K562 (cell line): ENCODE measurements at regions not wholly inside any gene's neighbourhood (a gene's known extent, or its start where the extent isn't known, plus 50 kb on each side); places are given as distances from the start of the nearest gene placed in this dataset.

Experiments
- CXXC5 ChIP-seq: fragments of 250-450 bp; sonication (Bioruptor Pico); IDR thresholded peaks from 2 replicates; pipeline ENCODE4 v1.8.0; 2022; ENCODE audit warnings: inconsistent platforms, mild to moderate bottlenecking, moderate library complexity
- HDAC8 ChIP-seq: fragments of 450-650 bp; IDR thresholded peaks from 2 replicates; pipeline ENCODE4 v1.6.1; 2016; ENCODE audit warnings: mild to moderate bottlenecking, missing genetic modification characterization, moderate library complexity, missing compliant biosample characterization
- NFXL1 ChIP-seq: fragments of 450-650 bp; formaldehyde crosslinking; IDR thresholded peaks from 2 replicates; pipeline ENCODE4 v1.4.0; 2021; ENCODE audit warnings: mild to moderate bottlenecking
- XRCC5 ChIP-seq: fragments of 200-400 bp; formaldehyde crosslinking; IDR thresholded peaks from 2 replicates; pipeline ENCODE4 v1.6.1; 2017; ENCODE audit warnings: low read depth, mild to moderate bottlenecking, low read length
- ZBTB17 ChIP-seq: fragments of 450-650 bp; formaldehyde crosslinking; IDR thresholded peaks from 2 replicates; pipeline ENCODE4 v1.4.0; 2020; ENCODE audit warnings: mild to moderate bottlenecking
- ZNF197 ChIP-seq: fragments of 200-800 bp; sonication (Bioruptor generic); IDR thresholded peaks from 2 replicates; pipeline ENCODE4 v1.6.1; 2016; ENCODE audit warnings: low read depth, missing genetic modification characterization, missing compliant biosample characterization
- ZNF695 ChIP-seq: fragments of 450-650 bp; formaldehyde crosslinking; IDR thresholded peaks from 2 replicates; pipeline ENCODE4 v1.4.0; 2020; ENCODE audit warnings: mild to moderate bottlenecking, moderate library complexity
- TF ChIP-seq, protein P1 (sequence below): fragments of 200-800 bp; sonication (Bioruptor generic); IDR thresholded peaks from 2 replicates; pipeline ENCODE4 v1.6.1; 2016; ENCODE audit warnings: missing genetic modification characterization, missing compliant biosample characterization
- TF ChIP-seq, protein P2 (sequence below), 2 experiments: fragments of 200-800 bp in 1 of 2; sonication (Bioruptor generic) in 1 of 2; sonication (generic) in 1 of 2; formaldehyde crosslinking in 1 of 2; IDR thresholded peaks in 1 of 2; conservative IDR thresholded peaks in 1 of 2; 2 replicates each; pipeline versions ENCODE4 v1.5.0 to v1.6.1; 2016 to 2020; ENCODE audit warnings: missing compliant biosample characterization in 1 of 2, missing genetic modification characterization in 1 of 2, missing genetic modification reagents in 1 of 2
- TF ChIP-seq, protein P3 (sequence below): fragments of 250-450 bp; sonication (Bioruptor Pico); IDR thresholded peaks from 2 replicates; pipeline ENCODE4 v1.4.0; 2020
- TF ChIP-seq, protein P4 (sequence below): fragments of 250-450 bp; sonication (Bioruptor Pico); IDR thresholded peaks from 2 replicates; pipeline ENCODE4 v1.4.0; 2020
- TF ChIP-seq, protein P5 (sequence below): fragments of 250-450 bp; sonication (Bioruptor Pico); IDR thresholded peaks from 2 replicates; pipeline ENCODE4 v1.8.0; 2022; ENCODE audit warnings: moderate library complexity, mild to moderate bottlenecking, inconsistent platforms

DNA sequence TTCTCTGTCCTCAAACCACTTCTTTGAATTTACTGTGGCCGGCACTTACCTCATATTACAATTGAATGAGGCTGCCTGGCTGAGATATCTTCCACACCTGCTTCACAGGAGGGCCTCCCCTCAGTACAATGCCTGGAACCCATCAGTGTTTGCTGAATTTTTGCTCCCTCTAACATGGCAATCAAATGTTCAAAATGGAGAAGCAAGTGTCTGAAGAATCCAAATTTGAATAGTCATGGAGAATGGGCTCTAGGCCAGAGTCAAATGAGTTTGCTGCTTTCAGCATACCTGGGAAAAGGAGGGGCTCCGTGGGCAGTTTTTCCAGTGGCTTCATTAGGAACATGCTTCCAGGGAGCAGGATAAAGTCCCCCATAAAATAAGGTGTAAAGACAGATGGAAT, 564.8 kb downstream of the UTRN start (continued):
- TF ChIP-seq, protein P1, sequence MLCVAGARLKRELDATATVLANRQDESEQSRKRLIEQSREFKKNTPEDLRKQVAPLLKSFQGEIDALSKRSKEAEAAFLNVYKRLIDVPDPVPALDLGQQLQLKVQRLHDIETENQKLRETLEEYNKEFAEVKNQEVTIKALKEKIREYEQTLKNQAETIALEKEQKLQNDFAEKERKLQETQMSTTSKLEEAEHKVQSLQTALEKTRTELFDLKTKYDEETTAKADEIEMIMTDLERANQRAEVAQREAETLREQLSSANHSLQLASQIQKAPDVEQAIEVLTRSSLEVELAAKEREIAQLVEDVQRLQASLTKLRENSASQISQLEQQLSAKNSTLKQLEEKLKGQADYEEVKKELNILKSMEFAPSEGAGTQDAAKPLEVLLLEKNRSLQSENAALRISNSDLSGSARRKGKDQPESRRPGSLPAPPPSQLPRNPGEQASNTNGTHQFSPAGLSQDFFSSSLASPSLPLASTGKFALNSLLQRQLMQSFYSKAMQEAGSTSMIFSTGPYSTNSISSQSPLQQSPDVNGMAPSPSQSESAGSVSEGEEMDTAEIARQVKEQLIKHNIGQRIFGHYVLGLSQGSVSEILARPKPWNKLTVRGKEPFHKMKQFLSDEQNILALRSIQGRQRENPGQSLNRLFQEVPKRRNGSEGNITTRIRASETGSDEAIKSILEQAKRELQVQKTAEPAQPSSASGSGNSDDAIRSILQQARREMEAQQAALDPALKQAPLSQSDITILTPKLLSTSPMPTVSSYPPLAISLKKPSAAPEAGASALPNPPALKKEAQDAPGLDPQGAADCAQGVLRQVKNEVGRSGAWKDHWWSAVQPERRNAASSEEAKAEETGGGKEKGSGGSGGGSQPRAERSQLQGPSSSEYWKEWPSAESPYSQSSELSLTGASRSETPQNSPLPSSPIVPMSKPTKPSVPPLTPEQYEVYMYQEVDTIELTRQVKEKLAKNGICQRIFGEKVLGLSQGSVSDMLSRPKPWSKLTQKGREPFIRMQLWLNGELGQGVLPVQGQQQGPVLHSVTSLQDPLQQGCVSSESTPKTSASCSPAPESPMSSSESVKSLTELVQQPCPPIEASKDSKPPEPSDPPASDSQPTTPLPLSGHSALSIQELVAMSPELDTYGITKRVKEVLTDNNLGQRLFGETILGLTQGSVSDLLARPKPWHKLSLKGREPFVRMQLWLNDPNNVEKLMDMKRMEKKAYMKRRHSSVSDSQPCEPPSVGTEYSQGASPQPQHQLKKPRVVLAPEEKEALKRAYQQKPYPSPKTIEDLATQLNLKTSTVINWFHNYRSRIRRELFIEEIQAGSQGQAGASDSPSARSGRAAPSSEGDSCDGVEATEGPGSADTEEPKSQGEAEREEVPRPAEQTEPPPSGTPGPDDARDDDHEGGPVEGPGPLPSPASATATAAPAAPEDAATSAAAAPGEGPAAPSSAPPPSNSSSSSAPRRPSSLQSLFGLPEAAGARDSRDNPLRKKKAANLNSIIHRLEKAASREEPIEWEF (CRISPR knock-in tag): peak; percentile 65; the same call in 1 of the 2 replicates
- TF ChIP-seq, protein P2, sequence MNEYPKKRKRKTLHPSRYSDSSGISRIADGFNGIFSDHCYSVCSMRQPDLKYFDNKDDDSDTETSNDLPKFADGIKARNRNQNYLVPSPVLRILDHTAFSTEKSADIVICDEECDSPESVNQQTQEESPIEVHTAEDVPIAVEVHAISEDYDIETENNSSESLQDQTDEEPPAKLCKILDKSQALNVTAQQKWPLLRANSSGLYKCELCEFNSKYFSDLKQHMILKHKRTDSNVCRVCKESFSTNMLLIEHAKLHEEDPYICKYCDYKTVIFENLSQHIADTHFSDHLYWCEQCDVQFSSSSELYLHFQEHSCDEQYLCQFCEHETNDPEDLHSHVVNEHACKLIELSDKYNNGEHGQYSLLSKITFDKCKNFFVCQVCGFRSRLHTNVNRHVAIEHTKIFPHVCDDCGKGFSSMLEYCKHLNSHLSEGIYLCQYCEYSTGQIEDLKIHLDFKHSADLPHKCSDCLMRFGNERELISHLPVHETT (CRISPR knock-in tag; conservative IDR thresholded peaks at IDR 0.05 in 1 of 2, IDR thresholded peaks at IDR 0.05 in 1 of 2): peak in 1 of 2 experiments; percentile 82; a peak in 2 of 4 replicates
- TF ChIP-seq, protein P3, sequence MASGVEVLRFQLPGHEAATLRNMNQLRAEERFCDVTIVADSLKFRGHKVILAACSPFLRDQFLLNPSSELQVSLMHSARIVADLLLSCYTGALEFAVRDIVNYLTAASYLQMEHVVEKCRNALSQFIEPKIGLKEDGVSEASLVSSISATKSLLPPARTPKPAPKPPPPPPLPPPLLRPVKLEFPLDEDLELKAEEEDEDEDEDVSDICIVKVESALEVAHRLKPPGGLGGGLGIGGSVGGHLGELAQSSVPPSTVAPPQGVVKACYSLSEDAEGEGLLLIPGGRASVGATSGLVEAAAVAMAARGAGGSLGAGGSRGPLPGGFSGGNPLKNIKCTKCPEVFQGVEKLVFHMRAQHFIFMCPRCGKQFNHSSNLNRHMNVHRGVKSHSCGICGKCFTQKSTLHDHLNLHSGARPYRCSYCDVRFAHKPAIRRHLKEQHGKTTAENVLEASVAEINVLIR (CRISPR knock-in tag): no peak; the same call in 1 of the 2 replicates
- TF ChIP-seq ZBTB17: peak; percentile 84
- 0 out of 2 replicates have a peak, but pooled peaks have one; percentile 78 for TF ChIP-seq NFXL1 (CRISPR knock-in tag)
- TF ChIP-seq HDAC8 (tag): no peak
- TF ChIP-seq ZNF695: no peak
- 0 out of 2 replicates have a peak, but pooled peaks have one; percentile 55 for TF ChIP-seq ZNF197 (CRISPR knock-in tag)
- TF ChIP-seq CXXC5: peak; percentile 54; the same call in 1 of the 2 replicates
- TF ChIP-seq, protein P4, sequence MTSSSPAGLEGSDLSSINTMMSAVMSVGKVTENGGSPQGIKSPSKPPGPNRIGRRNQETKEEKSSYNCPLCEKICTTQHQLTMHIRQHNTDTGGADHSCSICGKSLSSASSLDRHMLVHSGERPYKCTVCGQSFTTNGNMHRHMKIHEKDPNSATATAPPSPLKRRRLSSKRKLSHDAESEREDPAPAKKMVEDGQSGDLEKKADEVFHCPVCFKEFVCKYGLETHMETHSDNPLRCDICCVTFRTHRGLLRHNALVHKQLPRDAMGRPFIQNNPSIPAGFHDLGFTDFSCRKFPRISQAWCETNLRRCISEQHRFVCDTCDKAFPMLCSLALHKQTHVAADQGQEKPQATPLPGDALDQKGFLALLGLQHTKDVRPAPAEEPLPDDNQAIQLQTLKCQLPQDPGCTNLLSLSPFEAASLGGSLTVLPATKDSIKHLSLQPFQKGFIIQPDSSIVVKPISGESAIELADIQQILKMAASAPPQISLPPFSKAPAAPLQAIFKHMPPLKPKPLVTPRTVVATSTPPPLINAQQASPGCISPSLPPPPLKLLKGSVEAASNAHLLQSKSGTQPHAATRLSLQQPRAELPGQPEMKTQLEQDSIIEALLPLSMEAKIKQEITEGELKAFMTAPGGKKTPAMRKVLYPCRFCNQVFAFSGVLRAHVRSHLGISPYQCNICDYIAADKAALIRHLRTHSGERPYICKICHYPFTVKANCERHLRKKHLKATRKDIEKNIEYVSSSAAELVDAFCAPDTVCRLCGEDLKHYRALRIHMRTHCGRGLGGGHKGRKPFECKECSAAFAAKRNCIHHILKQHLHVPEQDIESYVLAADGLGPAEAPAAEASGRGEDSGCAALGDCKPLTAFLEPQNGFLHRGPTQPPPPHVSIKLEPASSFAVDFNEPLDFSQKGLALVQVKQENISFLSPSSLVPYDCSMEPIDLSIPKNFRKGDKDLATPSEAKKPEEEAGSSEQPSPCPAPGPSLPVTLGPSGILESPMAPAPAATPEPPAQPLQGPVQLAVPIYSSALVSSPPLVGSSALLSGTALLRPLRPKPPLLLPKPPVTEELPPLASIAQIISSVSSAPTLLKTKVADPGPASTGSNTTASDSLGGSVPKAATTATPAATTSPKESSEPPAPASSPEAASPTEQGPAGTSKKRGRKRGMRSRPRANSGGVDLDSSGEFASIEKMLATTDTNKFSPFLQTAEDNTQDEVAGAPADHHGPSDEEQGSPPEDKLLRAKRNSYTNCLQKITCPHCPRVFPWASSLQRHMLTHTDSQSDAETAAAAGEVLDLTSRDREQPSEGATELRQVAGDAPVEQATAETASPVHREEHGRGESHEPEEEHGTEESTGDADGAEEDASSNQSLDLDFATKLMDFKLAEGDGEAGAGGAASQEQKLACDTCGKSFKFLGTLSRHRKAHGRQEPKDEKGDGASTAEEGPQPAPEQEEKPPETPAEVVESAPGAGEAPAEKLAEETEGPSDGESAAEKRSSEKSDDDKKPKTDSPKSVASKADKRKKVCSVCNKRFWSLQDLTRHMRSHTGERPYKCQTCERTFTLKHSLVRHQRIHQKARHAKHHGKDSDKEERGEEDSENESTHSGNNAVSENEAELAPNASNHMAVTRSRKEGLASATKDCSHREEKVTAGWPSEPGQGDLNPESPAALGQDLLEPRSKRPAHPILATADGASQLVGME (CRISPR knock-in tag): 0 out of 2 replicates have a peak, but pooled peaks have one; percentile 25
- TF ChIP-seq, protein P5, sequence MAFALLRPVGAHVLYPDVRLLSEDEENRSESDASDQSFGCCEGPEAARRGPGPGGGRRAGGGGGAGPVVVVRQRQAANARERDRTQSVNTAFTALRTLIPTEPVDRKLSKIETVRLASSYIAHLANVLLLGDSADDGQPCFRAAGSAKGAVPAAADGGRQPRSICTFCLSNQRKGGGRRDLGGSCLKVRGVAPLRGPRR (CRISPR knock-in tag): peak; percentile 83; the same call in 1 of the 2 replicates
- no peak for TF ChIP-seq XRCC5
